ENCODE measurements at regions not wholly inside any gene's neighbourhood (a gene's known extent, or its start where the extent isn't known, plus 50 kb on each side); places are given as distances from the start of the nearest gene placed in this dataset.

GRCh38 chr2:65727816-65728215, 295.4 kb upstream of the SPRED2 start:
- no peak for DNase-seq (ENCODE audit: extremely low read depth, low read depth)
- TF ChIP-seq, protein P1, sequence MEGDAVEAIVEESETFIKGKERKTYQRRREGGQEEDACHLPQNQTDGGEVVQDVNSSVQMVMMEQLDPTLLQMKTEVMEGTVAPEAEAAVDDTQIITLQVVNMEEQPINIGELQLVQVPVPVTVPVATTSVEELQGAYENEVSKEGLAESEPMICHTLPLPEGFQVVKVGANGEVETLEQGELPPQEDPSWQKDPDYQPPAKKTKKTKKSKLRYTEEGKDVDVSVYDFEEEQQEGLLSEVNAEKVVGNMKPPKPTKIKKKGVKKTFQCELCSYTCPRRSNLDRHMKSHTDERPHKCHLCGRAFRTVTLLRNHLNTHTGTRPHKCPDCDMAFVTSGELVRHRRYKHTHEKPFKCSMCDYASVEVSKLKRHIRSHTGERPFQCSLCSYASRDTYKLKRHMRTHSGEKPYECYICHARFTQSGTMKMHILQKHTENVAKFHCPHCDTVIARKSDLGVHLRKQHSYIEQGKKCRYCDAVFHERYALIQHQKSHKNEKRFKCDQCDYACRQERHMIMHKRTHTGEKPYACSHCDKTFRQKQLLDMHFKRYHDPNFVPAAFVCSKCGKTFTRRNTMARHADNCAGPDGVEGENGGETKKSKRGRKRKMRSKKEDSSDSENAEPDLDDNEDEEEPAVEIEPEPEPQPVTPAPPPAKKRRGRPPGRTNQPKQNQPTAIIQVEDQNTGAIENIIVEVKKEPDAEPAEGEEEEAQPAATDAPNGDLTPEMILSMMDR (IDR thresholded peaks at IDR 0.05; ENCODE audit: low read depth, low read length, missing control alignments), result no peak

GRCh38 chr2:65727381-65727780, 295.0 kb upstream of the SPRED2 start:
- TF ChIP-seq, protein P1 (IDR thresholded peaks at IDR 0.05; ENCODE audit: low read depth, low read length, missing control alignments), result no peak
- DNase-seq (ENCODE audit: extremely low read depth, low read depth), result no peak
- no peak overlapping the region for H3K4me3 ChIP-seq (replicated peaks; ENCODE audit: low read depth, low read length)

More at GRCh38 chr2:65727816-65728215, 295.4 kb upstream of the SPRED2 start:
- H3K4me3 ChIP-seq (replicated peaks; ENCODE audit: low read depth, low read length), result no peak overlapping the region

GRCh38 chr2:65724752-65725151, 292.4 kb upstream of the SPRED2 start:
- H3K4me3 ChIP-seq (replicated peaks; ENCODE audit: low read depth, low read length), result no peak overlapping the region
- DNase-seq (ENCODE audit: extremely low read depth, low read depth), result no peak
- TF ChIP-seq, protein P1 (IDR thresholded peaks at IDR 0.05; ENCODE audit: low read depth, low read length, missing control alignments), result no peak

DNA sequence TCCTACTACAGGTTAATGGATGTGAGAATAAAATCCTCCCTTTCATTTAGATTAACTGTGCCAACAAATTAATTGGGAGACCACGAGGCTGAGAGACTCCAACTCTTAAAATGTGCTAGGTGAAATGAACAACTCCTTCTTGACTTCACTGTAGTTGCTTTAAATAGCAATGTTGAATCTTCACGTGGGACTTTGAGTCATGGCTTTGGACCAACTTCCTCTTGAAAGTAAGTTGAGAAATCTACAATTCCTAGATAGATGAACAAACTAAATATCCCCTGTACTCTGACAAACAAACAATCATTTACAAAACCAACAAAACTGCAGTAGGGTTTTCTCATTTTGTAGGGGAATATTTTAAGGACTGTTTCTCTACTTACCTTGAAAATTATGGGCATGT, 291.9 kb upstream of the SPRED2 start:
- TF ChIP-seq, protein P1 (IDR thresholded peaks at IDR 0.05; ENCODE audit: low read depth, low read length, missing control alignments), result no peak
- DNase-seq (ENCODE audit: extremely low read depth, low read depth), result no peak
- no peak overlapping the region for H3K4me3 ChIP-seq (replicated peaks; ENCODE audit: low read depth, low read length)

DNA sequence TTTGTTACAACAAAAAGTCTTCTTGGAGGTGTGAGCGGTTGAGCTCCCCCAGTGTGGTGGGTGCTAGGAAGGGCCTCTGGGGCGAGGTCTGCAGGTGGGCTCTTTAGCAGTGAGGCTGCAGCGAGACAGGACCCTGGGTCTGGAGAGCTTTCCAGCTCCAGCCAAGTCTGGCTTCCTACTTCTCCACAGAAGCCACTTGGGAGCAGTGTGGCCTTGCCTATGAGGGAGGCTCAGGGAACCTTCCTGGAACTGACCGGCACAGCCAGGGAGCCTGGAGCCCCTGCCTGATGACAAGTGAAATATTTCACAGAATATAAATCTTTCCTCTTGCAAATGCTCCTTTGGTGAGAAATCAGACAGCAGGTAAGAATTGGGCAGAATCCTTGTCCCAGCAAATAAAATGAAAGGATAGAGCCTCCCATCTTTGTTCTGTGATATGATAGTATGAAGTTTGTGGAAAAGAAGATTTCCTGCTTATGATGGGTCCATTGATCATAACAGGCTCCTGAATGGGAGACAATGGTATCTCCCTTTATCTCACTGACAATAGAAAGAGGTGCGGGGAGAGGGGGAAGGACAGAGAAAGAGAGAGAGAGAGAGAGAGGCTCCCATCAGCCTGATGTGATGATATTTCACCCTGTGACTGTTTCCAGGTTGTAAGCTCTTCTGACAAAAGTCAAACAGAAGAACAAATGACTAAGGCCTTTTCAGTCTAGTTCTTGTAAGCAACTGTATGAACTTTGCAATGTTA, 289.8 kb upstream of the SPRED2 start:
- TF ChIP-seq, protein P1 (IDR thresholded peaks at IDR 0.05; ENCODE audit: low read depth, low read length, missing control alignments), result no peak
- H3K4me3 ChIP-seq (replicated peaks; ENCODE audit: low read depth, low read length), result no peak overlapping the region
- no peak for DNase-seq (ENCODE audit: extremely low read depth, low read depth)

- TF ChIP-seq, protein P1 (IDR thresholded peaks at IDR 0.05; ENCODE audit: low read depth, low read length, missing control alignments), result no peak
- no peak overlapping the region for H3K4me3 ChIP-seq (replicated peaks; ENCODE audit: low read depth, low read length)
- no peak for DNase-seq (ENCODE audit: extremely low read depth, low read depth)
Observed at GRCh38 chr2:65716698-65717097, 284.3 kb upstream of the SPRED2 start.

DNA sequence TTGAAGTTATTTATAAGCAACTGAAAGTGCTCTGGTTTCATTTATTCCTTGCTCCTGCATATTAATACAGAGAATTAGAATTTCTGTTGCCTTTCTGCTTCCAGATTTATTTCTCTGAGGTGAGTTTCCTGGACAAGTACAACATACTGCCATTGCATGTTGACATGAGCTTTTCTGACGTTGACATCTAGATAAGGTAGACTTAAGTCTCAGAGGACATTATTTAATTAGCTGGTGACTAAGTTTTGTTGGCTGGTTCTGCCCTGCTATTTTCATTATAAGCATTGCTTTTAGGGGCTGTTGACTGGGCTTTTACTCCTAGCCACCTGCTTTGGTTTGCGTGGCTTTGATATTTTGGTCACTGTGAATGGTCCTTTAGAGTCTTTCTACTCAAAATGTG, 282.9 kb upstream of the SPRED2 start:
- TF ChIP-seq, protein P1 (IDR thresholded peaks at IDR 0.05; ENCODE audit: low read depth, low read length, missing control alignments), result no peak
- no peak overlapping the region for H3K4me3 ChIP-seq (replicated peaks; ENCODE audit: low read depth, low read length)
- DNase-seq (ENCODE audit: extremely low read depth, low read depth), result no peak

Data from HFF-Myc (cell line).